HEK293T (cell line): ENCODE measurements at regions not wholly inside any gene's neighbourhood (a gene's known extent, or its start where the extent isn't known, plus 50 kb on each side); places are given as distances from the start of the nearest gene placed in this dataset.

ENCODE experiments used
- ARNT ChIP-seq: fragments of 450-650 bp; IDR thresholded peaks from 2 replicates; pipeline ENCODE4 v1.6.1; 2017; ENCODE audit warnings: mild to moderate bottlenecking
- BHLHE40 ChIP-seq: fragments of 450-650 bp; IDR thresholded peaks from 2 replicates; pipeline ENCODE4 v1.6.1; 2016; ENCODE audit warnings: mild to moderate bottlenecking, moderate library complexity, borderline replicate concordance
- CTBP1 ChIP-seq: fragments of 450-650 bp; IDR thresholded peaks from 2 replicates; pipeline ENCODE4 v1.6.1; 2016; ENCODE audit warnings: borderline replicate concordance
- ELF4 ChIP-seq: fragments of 450-650 bp; IDR thresholded peaks from 2 replicates; pipeline ENCODE4 v1.6.1; 2017; ENCODE audit warnings: antibody characterized with exemption
- FOXA1 ChIP-seq: fragments of 450-650 bp; IDR thresholded peaks from 2 replicates; pipeline ENCODE4 v1.6.1; 2016; ENCODE audit warnings: mild to moderate bottlenecking
- FOXM1 ChIP-seq: fragments of 450-650 bp; IDR thresholded peaks from 2 replicates; pipeline ENCODE4 v1.6.1; 2017; ENCODE audit warnings: mild to moderate bottlenecking, borderline replicate concordance
- HDGF ChIP-seq: fragments of 450-650 bp; IDR thresholded peaks from 2 replicates; pipeline ENCODE4 v1.6.1; 2017; ENCODE audit warnings: antibody characterized with exemption, borderline replicate concordance
- LEF1 ChIP-seq: fragments of 450-650 bp; IDR thresholded peaks from 2 replicates; pipeline ENCODE4 v1.6.1; 2017; ENCODE audit warnings: mild to moderate bottlenecking, borderline replicate concordance
- NFRKB ChIP-seq: fragments of 450-650 bp; IDR thresholded peaks from 2 replicates; pipeline ENCODE4 v1.6.1; 2016; ENCODE audit warnings: mild to moderate bottlenecking, moderate library complexity
- SP1 ChIP-seq: fragments of 450-650 bp; IDR thresholded peaks from 2 replicates; pipeline ENCODE4 v1.6.1; 2017
- SUZ12 ChIP-seq: fragments of 450-650 bp; IDR thresholded peaks from 2 replicates; pipeline ENCODE4 v1.6.1; 2016; ENCODE audit warnings: mild to moderate bottlenecking
- TARDBP ChIP-seq: fragments of 450-650 bp; IDR thresholded peaks from 2 replicates; pipeline ENCODE4 v1.6.1; 2016
- ZNF384 ChIP-seq: fragments of 450-650 bp; IDR thresholded peaks from 2 replicates; pipeline ENCODE4 v1.6.1; 2016
- TF ChIP-seq, protein P1 (sequence below): fragments of 450-650 bp; IDR thresholded peaks from 2 replicates; pipeline ENCODE4 v1.6.1; 2016

DNA sequence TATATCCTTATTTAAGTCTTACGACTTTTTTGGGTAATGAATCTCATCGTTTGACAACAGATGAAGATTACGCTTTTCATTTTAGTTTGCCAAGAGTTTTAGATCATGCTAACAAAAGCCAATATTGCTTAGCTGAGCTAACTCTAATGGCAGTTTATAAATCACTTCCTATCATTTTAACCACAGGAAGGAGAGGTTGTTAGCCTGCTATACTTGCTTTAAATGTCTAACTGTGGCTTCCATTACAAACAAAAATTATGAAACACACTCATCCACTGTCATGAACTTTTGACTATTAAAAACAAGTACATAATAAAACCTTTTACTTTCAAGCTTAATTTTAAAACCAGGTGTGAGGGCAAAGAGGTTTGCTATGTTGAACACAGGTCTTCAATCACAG is 53.7 kb upstream of the ANKH start:
- TF ChIP-seq SP1 (no peak), SUZ12 (no peak), ELF4 (no peak), ARNT (no peak), FOXA1 (no peak), BHLHE40 (no peak), LEF1 (no peak), FOXM1 (no peak), HDGF (no peak), TARDBP (no peak), ZNF384 (no peak), NFRKB (no peak), CTBP1 (no peak)
- TF ChIP-seq, protein P1, sequence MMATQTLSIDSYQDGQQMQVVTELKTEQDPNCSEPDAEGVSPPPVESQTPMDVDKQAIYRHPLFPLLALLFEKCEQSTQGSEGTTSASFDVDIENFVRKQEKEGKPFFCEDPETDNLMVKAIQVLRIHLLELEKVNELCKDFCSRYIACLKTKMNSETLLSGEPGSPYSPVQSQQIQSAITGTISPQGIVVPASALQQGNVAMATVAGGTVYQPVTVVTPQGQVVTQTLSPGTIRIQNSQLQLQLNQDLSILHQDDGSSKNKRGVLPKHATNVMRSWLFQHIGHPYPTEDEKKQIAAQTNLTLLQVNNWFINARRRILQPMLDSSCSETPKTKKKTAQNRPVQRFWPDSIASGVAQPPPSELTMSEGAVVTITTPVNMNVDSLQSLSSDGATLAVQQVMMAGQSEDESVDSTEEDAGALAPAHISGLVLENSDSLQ, result no peak
